ENCODE measurements at regions not wholly inside any gene's neighbourhood (a gene's known extent, or its start where the extent isn't known, plus 50 kb on each side); places are given as distances from the start of the nearest gene placed in this dataset.

- TF ChIP-seq CTCF (IDR thresholded peaks at IDR 0.05) (no peak), EP300 (IDR thresholded peaks at IDR 0.05) (no peak)
Measured at GRCh38 chr10:8534096-8534495, 479.6 kb downstream of the GATA3 start.
